HG02759 (cell line): ENCODE measurements at regions not wholly inside any gene's neighbourhood (a gene's known extent, or its start where the extent isn't known, plus 50 kb on each side); places are given as distances from the start of the nearest gene placed in this dataset.

Experiments used
- ATAC-seq: cut with Tn5 transposase; IDR thresholded peaks from one replicate; pipeline ENCODE4 v1.9.1; 2021; ENCODE audit warnings: mild to moderate bottlenecking, moderate library complexity; ENCODE audit not compliant: unreplicated experiment

DNA sequence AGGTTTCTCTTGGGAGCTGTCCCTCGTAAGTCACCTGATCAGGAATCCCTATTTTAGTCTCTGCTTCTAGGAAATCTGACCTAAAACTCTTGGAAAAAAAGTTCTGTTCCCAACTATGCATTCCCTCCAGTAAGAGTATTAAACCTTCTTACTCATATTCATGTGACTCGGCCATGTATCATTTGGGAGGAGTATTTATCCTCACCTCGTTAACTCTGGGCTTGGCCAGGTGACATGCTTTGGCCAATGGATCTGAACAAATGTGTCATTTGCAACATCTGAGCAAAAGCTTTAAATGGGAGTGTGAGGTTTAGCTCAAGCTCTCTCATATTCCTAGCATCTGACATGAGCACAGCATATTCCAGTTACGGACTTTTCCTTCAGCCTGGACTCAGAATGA, 226.8 kb downstream of the NUAK1 start:
- ATAC-seq, result no peak

DNA sequence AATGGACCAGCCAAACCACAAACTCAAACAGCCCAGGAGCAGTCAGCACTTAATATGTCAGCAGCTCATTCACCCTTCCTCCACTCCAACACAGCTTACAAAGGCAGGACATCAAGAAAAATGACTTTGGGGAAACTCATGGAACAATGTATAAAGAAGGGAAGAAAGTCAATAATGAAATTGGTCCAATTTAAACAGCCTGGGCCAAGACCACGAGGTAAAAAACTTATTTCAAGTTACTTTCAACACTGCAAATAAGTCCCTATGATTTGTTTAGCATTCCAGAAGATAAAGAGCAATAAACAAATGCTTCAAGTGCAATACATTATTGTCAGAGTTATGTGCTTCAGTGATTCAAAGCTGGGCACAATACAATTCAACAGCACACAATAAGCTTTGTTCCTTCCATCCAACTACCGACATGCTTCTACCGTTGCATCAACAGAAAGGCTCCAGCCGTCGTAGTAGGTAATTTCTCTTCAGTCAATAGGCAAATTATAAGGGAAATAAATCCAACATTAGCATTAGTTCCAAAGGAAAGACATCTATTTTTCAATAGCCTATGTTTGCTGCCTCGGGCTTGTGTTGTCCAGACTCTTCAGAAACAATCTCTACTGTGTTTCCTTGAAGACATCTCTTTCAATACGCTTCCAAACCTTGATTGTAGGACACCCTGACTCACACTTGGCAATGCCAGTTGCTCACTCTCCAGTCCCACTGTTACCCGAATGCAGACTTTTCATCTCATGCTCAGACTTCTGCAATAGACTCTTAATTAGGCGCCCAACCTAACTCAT, 225.7 kb downstream of the NUAK1 start:
- ATAC-seq, result no peak

DNA sequence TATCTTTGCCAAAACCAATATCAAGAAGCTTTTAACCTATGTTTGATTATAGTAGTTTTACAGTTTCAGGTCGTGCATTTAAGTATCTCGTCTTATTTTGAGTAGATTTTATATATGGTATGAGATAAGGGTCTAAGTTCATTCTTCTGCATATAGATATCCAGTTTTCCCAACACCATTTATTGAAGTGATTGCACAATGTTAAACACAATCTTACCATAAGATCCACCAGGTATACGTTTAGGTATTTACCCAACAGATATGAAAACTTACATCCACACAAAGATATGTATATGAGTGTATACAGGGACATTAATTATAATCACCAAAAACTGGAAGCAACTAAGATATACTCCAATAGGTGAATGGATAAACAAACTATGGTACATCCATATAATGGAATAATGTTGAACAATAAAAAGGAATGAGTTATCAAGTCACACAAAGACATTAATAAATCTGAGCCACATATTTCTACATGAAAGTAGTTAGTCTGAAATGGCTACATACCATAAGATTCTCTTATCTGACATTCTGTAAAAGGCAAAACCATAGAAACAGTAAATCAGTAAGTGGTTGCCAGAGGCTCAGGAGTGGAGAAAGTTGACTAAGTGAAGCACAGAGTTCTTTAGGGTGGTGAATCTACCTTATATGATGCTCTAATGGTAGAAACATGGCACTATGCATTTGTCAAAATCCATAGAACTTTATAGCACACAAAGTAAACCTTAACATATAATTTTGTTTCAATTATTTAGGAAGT, 222.6 kb downstream of the NUAK1 start:
- ATAC-seq, result no peak

DNA sequence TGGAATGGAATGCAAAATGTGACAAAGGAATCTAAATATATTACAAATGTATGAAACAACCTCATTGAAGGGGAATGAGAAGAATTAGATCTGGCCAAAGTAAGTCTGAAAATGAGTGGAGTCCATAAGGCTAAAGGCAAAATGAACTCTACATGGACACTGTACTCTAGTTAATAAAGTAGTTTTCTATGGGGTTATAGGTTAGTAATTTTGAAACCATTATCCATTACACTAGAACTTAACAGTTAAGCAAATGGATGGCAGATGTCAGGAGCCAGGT, 222.1 kb downstream of the NUAK1 start:
- ATAC-seq, result no peak

DNA sequence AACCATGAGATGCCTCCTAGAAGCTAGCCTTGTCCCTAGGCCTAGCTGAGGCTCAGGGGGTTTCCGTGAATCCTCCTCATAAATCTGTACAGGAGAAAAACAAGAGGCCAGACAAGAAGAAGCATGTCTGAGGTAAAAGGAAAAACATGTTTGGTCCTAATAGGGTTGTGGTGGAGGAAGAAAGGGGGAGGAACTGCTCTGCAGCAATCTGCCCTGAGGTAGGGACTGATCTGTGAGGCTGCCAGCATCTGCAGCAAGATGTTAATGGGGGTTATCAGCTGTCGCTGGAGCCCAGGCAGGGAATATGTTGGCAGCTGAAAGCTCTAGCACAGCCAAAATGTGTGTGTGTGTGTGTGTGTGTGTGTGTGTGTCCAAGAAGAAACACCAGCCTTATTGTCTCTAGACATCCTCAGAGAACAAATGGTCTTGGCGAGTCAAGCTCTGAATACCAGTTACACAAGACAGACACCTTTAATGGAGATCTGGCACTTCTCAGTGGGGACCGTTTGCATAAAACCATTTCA, 218.5 kb downstream of the NUAK1 start:
- no peak for ATAC-seq

DNA sequence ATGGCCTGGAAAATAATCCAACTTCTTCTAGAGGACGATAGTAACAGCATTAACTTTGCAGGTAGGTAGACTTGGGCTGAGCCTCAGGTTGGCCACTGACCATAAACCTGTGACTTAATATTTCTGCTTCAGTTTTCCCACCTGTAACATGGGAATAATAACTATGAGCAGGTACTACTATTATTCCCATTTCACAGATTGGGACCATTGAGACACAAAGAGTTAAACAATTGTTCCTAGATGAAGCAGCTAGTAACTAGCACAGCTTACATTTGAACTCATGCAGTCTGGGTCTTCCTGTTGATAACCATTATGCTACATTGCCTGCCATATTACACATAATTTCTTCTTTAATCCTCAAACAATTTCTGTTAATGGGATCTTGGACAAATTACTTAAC, 217.7 kb downstream of the NUAK1 start:
- no peak for ATAC-seq

DNA sequence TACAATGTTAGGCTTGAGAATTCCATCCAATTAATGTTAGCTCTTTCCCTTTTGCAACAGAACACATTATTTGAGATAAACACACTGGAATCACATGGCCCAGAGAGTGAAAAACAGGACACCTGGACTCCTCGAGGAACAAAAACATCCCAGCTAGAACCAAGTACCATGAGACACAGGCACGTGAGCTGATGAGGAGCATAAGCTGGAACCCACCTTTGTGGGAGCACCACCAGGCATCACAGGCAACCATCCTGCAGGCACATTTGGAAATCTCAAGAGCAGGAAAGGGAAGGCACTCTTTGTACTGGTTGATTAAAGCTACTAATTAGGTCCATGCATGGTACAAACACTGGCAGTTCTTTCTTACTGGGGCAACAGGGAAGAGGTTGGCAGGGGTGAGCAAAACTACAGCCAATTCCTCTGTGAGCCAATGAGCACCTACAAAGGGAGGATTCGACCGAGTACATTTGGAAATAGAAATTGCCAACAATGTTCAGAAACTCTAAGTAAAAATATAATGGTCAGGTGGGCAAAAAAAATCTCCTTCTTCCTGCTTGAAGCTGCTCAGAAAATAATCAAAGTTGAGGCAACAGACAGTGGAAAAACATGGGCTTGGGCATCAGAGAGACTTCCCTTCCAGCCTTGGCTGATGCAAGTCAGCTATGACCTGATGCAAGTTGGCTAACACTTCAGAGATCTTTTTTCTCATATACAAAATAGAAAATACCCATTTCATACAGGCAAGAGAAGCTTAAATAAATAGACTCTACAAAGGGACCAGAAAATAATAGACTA, 216.7 kb downstream of the NUAK1 start:
- no peak for ATAC-seq

DNA sequence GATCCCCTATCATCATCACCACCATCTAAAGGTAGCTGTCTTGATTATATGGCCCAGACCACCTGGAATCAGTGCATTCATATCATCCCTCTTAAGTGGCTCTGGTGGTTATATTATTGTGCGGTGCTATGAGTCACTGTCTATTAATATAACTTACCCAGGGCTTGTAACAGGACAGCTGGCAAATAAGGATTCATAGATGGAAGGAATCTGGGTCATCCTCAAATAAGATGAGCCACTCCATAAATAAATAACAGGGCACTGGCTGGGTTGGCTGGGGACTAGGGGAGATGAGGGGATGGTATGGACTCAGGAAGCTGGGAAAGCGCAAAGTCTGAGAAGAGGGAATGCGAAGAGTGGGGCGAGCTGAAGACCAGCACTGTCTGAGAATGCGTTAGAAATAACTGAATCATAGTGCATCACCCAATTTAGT, 216.1 kb downstream of the NUAK1 start:
- ATAC-seq, result no peak

DNA sequence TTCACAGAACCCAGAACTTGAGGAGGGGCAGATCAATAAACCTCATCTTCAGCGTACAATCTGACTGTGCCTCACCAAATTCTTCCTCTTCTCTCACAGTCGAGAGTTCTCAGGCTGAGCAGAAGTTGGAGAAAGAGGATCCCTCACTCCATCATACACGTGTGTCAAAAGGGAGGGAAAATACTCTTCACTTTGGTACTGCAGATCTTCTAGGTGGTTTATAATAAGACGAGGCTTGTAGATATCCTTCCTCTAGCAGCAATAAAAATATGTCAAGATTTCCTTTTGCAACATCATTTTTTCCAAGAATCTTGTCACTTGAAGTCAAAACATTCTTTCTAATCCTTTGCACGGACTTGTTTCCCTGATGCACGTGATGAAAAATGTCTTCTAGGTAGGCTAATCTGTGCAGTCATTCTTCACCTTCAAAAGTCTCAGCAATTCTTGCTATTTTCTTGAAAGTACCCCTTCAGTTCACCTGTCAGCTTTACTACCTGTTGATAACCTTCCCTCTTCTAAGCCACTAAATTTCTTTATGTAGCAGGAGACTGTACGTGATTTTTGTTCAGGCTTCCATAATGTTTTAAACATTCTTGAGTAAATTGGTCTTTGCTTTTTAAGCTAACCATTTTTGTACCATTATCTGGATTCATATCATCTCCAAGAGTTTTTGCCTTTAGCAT, 214.1 kb downstream of the NUAK1 start:
- no peak for ATAC-seq

DNA sequence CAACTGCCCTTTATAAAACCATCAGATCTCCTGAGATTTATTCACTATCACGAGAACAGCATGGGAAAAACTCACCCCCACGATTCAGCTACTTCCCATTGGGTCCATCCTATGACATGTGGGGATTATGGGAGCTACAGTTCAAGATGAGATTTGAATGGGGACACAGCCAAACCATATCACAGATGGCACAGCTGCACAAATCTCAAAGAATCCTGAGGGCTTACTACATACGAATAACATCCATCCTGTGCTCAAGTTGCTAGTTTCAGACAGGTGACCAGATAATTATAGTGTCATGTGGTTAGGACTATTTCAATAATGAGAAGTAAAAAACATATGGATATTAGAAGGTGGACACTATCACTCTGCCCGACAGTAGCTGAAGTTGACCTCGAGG, 211.2 kb downstream of the NUAK1 start:
- no peak for ATAC-seq

DNA sequence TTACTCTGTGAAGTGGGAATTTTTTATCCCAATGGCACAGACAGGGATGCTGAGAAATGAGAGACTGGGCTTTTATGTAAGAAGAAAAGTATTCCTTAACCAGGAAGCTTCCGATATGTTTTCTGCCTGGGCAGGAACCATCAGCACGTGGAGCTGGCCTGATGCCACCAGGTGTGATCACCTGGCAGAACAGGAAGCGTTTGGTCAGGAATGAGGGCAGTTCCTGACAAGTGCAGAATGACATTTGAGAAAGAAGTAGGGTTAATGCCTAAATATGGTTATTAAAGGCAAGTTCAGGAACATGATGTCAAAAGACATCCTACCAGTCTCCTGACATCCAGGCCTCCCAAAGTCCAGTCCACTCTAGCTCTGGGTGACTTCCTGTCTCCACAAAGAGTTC, 210.3 kb downstream of the NUAK1 start:
- ATAC-seq, result no peak

DNA sequence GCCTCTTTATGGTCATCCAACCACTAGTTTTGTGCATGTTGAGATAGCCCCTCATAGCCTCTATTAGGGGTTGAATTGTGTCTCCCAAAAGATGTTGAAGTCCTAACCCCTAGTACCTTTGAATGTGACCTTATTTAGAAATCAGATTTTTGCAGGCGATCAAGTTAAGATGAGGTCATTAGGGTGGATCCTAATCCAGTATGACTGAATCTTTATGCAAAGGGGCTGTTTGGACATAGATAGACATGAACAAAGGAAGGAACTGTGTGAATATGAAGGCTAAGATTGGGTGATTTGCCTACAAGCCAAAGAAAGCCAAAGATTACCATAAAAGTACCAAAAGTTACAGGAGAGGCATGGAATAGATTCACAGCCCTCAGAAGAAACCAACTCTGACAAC, 209.6 kb downstream of the NUAK1 start:
- no peak for ATAC-seq

DNA sequence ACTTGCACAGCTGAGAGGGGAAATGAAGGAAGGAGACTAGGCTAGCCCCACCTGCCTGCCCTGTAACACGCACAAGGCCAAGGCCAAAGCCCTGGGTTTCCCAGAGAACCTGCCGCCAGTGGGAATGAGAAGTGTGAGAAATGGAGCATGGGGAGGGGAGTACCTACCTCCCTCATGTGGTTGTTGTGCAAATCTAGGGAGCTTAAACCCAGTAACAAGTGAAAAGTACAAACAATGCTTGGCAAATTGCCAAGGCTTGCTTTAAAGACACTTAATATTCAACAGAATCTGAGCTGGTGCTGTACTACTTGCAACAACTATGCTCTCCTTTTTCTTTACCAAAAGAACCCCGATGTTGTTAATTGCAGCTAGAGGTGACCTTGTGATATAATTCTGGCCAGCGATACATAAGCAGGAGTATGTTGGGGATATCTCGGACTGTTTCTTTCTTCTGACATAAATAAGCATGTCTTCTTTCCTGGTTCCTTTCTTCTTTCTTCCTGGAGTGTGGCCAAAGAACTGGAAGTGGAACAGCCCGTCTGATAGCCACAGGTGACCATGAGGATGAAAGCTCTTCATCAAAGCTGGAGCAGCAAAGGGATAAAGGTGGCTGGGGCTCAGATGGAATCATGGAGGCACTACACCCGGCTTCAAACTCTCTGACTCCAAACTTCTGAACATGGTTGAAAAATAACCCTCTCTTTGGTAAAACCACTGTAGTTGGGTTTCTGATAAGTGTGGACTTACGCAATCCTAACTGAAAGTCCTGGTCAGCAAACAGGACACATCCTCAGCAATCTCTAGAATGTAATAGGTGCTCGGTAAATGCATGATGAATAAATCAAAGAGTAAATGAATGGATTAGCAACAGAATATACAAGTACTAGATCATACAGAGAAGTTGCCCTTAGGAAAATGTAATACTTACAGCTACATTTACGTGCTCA, 207.9 kb downstream of the NUAK1 start:
- no peak for ATAC-seq

DNA sequence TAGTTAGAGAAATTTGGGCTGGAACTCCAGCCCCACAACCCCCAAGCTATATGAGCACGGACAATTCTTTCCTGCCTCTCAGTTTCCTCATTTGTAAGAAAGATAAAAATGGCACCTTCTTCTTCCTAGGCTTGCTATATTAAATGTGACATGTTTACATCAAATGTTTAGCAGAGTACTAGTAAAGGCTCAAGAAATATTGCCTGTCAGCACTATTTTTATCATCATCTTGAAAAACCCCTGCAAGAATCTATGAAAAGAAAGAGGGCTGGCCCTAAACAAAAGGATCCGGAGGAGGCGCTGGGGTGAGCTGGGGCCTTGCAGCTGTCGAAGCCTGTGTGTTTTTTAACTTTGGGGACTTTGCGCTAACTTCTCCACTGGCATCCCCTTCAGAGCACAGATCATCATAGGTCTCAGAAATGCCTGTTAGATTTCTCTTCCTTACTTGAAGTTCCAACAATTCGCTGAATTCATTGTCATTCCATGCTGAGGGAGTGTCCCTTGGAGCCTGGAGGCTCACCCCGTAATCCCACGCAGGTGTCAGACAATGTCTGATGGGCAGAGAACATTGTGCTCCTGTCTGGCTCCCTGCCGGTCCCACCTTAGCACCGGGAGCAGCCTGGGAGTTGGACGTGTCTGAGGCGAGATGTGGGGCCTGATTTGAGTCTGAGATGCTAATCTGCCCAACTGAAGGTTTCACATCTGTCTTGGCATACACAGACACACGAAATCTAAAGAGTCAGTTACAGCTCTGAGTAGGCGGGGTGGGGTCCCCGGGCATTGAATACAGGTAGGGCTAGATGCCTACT, 206.8 kb downstream of the NUAK1 start:
- no peak for ATAC-seq

DNA sequence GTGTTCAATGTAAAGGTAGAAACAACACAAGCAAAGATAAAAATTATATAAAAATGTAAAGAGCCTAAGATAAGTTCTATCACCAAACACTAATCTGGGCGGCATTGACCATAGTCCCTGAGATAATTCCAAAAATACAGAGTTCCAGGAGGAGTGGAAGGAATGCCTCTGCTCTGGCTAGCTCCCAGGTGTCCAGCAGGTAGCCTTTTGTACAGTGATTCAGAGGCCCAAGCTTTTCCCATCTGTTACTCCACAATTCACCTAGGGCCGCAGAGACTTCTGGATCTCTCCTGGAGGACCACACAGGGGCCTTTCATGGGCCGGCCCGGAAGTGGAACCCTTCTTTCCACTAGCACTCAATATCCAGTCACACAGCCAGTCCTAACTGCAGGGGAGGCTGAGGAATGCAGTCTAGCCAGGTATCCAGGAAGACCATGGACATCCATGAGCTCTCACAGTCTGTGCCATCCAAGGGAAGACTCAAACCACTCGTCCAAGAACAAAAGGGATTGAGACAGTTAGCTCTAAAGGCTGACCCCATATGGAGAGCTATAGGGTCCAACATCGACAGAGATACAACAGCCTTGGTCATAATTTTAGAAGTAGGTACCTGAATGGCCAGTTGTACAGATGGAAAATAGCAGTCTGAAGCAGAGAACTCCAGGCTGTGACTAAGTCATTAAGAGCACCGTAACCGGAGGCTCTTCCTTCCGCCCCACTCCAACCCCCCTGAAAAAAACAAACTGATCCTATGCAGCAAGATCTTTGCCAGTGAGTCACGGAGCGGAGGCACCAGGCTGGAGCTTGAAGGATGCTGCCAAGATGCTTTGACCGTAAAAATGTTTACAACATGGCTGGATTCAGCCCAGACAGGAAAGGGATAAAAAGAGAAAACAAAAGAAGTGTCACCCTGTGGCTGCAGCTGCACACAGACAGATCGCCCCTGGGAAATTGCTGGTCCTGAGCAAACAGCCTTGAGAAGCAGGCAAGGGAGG, 204.8 kb downstream of the NUAK1 start:
- ATAC-seq, result no peak

DNA sequence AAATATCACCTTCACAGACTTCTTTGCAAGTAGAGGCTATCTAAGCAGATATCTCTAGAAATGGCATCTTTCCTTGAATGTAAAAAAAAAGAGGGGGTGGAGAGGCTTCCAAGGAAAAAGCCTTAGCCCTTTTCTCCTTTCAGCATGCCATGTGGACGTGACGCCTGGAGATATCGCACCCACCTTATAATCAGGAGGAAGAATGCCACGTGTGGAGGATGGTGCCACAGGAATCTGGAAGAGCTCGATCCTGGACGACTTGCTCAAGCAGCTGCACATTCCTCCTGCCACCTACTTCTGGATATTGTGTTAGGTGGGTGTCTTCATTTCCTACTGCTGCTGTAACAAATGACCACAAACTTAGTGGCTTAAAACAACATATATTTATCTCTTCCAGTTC, 203.6 kb downstream of the NUAK1 start:
- ATAC-seq, result no peak

DNA sequence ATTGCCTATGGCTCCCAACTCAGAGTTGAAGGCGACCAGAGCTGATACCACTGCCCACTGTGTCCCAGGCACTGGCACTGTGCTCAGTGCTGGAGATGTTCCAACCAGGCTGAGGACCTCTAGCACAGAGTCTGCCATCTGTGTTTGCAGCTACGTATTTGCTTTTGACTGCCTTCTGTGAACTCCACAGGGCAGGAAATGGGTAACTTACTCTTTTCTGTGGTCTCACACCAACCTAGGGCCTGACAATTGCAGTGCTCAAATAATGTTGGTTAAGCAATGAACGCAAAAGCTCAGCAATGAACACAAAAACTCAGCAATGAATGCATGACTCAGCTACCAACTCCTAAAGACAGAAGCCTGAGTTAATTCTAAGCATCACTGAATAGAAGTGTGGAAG, 202.8 kb downstream of the NUAK1 start:
- ATAC-seq, result no peak

DNA sequence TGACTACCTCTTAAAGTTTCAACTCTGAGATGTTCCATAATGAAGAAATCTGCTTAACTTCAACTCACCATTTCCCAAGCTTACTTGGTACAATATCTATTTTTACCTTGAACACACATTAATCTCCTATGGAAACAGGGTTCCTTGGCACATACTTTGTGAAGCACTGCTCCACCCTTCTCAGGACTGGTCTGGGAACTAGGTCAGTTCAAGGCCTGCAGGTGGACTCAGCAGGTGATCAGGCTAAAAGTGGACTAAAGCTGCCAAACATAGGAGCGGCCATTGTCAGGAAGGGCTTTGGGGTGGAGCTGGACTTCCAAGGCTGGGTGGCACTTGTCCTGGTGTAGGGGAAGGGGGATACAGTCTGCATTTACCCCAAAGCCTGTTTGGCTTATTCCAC, 202.3 kb downstream of the NUAK1 start:
- ATAC-seq, result no peak
